ENCODE measurements at regions not wholly inside any gene's neighbourhood (a gene's known extent, or its start where the extent isn't known, plus 50 kb on each side); places are given as distances from the start of the nearest gene placed in this dataset.
"Not testable (repeated sequence)": the region's sequence is repeated elsewhere in the genome, so short reads cannot be mapped to it uniquely, and the experiment has no call there.

GRCh38 chr5:159512064-159512463, 181.8 kb upstream of the IL12B start:
- H3K4me3 ChIP-seq (ENCODE audit: low read depth, low read length), result no peak overlapping the region
- TF ChIP-seq CTCF (IDR thresholded peaks at IDR 0.05; ENCODE audit: low read depth, low read length), result no peak

- TF ChIP-seq CTCF (IDR thresholded peaks at IDR 0.05; ENCODE audit: low read depth, low read length), result no peak
- no peak overlapping the region for H3K4me3 ChIP-seq (ENCODE audit: low read depth, low read length)
These were observed 184.0 kb upstream of the IL12B start for GRCh38 chr5:159514229-159514810.

GRCh38 chr5:159515197-159515596, 184.9 kb upstream of the IL12B start:
- TF ChIP-seq CTCF (IDR thresholded peaks at IDR 0.05; ENCODE audit: low read depth, low read length), result no peak

GRCh38 chr5:159515909-159516415, 185.7 kb upstream of the IL12B start:
- peak; percentile 63 for TF ChIP-seq CTCF (IDR thresholded peaks at IDR 0.05; ENCODE audit: low read depth, low read length)
- H3K4me3 ChIP-seq (ENCODE audit: low read depth, low read length), result no peak overlapping the region

More at GRCh38 chr5:159515197-159515596, 184.9 kb upstream of the IL12B start:
- H3K4me3 ChIP-seq (ENCODE audit: low read depth, low read length), result no peak overlapping the region

GRCh38 chr5:159518371-159518770, 188.1 kb upstream of the IL12B start:
- TF ChIP-seq CTCF (IDR thresholded peaks at IDR 0.05; ENCODE audit: low read depth, low read length), result no peak
- H3K4me3 ChIP-seq (ENCODE audit: low read depth, low read length), result no peak overlapping the region

GRCh38 chr5:159519365-159519764, 189.1 kb upstream of the IL12B start:
- TF ChIP-seq CTCF (IDR thresholded peaks at IDR 0.05; ENCODE audit: low read depth, low read length), result no peak
- no peak overlapping the region for H3K4me3 ChIP-seq (ENCODE audit: low read depth, low read length)

- no peak overlapping the region for H3K4me3 ChIP-seq (ENCODE audit: low read depth, low read length)
- TF ChIP-seq CTCF (IDR thresholded peaks at IDR 0.05; ENCODE audit: low read depth, low read length), result no peak
These were observed 192.6 kb upstream of the IL12B start for GRCh38 chr5:159522841-159523240.

GRCh38 chr5:159524279-159524678, 194.0 kb upstream of the IL12B start:
- H3K4me3 ChIP-seq (ENCODE audit: low read depth, low read length), result not testable (repeated sequence)
